ENCODE measurements at regions not wholly inside any gene's neighbourhood (a gene's known extent, or its start where the extent isn't known, plus 50 kb on each side); places are given as distances from the start of the nearest gene placed in this dataset.

- no peak for TF ChIP-seq CTCF (IDR thresholded peaks at IDR 0.05; ENCODE audit: low read length)
- no peak for TF ChIP-seq EZH2 (IDR thresholded peaks at IDR 0.05; ENCODE audit: borderline replicate concordance, low read length)
These were observed 1244.3 kb downstream of the REEP3 start for GRCh38 chr10:64765498-64765897.
